Upper lobe of left lung (tissue), 4 donors: ENCODE measurements at regions not wholly inside any gene's neighbourhood (a gene's known extent, or its start where the extent isn't known, plus 50 kb on each side); places are given as distances from the start of the nearest gene placed in this dataset.

Experiments used
- CTCF ChIP-seq, 6 experiments: fragments of 450-650 bp in 4 of 6; fragments of 200-600 bp in 2 of 6; sonication (generic) in 2 of 6; IDR thresholded peaks; one replicate each; pipeline ENCODE4 v1.5.1; 2016 to 2019; ENCODE audit warnings: antibody characterized with exemption in 6 of 6
- POLR2AphosphoS5 ChIP-seq, 2 donors: sonication (generic); formaldehyde crosslinking; IDR thresholded peaks; one replicate each; pipeline ENCODE4 v1.5.1; 2017; ENCODE audit warnings: antibody characterized with exemption in 2 of 2

GRCh38 chr3:167110901-167111300 is 269.2 kb downstream of the ZBBX start:
- no peak for TF ChIP-seq POLR2AphosphoS5 (IDR thresholded peaks at IDR 0.05)
- TF ChIP-seq CTCF (IDR thresholded peaks at IDR 0.05): no peak
